Posterior vena cava (tissue), 2 donors: ENCODE measurements at regions not wholly inside any gene's neighbourhood (a gene's known extent, or its start where the extent isn't known, plus 50 kb on each side); places are given as distances from the start of the nearest gene placed in this dataset.

Experiments used
- DNase-seq: peaks from one replicate; pipeline ENCODE4 v3.0.0-alpha.2; 2020; ENCODE audit warnings: low spot score
- intact Hi-C, 2 donors: fragments of 100-400 bp; cut with DNase I; formaldehyde crosslinking; loops; one replicate each; pipeline versions ENCODE4 v1.14.1 to v1.14.2; 2022 to 2023
- donor health status: DM: yes; HTN: yes; CAD: no.
- donor health status: DM: yes; HTN: yes; CAD: no.

- no peak for DNase-seq
- intact Hi-C loops = no loop called here
Measured at GRCh38 chr17:55829995-55830612, 79.3 kb downstream of the PCTP start.

GRCh38 chr17:55830699-55831471, 80.0 kb downstream of the PCTP start:
- intact Hi-C loops = no loop called here
- DNase-seq = no peak

DNA sequence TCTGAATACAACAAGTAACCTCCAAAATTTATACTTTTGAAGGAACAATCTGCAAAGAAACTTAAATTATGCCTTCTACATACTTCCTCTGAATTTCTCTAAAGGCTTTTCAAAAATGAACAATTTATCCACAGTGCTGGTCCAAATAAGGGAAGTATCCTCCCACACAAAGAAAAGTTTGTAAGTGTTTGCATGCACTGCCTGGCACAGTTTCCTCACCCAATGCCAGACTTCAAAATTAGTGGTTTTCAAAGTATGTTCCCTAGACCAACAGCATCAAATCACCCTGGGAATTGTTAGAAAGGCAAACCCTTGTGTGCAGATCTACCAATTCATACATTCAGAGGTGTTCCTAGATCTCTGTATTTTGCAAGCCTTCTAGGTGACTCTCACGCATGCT, 82.5 kb downstream of the PCTP start:
- DNase-seq = no peak
- intact Hi-C loops = no loop called here

DNA sequence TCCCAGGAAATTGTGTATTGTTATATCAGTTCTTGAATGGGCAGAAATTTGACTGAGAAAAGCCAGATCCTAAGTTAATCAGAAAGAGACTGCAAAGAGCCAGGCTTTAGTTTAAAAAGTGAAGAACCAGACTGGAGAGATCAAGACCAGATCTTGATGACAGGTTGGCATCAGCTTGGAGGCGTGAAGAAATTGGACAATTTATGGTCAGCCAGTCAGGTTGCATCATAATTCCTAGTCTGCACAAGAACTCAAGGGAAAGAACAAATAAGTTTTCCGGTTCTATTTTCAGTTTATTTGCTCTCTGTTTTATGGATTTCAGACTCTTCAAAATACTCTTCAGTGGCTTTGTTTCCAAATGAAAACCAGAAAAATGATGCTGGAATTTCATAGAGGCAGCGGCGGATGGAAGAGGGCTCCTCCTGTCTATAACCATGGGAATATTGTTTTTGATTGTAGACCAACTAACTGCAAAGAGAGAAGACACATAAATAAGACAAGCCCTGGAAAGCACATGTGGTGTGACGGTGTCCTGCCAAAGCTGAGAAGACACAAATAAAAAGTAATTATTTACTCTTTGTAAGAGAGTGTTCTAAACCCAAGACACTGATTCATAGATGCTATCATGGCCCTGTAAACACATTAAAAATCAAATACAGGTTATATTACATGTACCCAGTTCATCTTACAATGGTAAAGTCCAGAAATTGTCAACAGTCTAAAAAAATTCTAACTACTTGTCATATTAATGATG, 91.7 kb downstream of the PCTP start:
- intact Hi-C loops = no loop called here

GRCh38 chr17:55843785-55844184, 92.9 kb downstream of the PCTP start:
- DNase-seq = no peak
- intact Hi-C loops = no loop called here

More for the DNA sequence above, 91.7 kb downstream of the PCTP start:
- no peak for DNase-seq

DNA sequence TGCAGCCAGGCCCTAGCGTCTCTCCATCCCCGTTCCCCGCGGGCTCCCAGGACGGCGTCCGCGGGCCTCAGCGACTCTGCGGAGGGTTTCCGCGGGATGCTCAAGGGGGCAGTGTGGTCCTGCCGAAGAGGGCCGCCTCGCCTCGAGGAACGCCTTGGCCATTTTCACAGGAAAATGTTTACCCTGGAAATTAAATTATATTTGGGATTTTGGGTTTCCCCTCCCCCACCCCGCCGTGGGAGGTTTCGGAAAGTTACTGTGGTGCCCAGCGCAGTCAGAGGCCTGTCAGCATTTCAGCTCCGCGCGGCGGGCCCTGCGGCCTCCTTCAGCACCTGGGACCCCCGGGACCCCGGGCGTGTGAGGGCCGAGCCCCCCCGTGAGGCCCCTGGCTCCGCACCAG, 94.5 kb downstream of the PCTP start:
- DNase-seq = peak; percentile 89
- intact Hi-C loops = no loop called here

DNA sequence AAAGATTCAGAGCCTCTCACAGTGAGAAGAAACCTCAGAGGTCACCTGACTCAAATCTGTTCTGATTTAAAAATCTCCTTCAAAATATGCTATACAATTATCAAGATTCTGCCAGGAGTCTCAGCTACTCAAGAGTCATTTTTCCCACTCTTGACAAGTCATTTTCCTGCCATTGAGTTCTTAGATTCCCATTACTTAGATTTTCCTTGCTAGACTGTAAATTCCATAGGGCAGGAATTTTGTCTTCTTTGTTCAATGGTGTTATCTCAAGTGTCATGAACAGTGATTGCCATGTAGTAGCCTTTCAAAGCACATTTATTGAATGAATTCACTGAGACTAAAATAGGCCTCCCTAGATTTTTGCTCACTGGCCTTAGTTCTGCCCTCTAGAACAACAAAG, 95.9 kb downstream of the PCTP start:
- intact Hi-C loops = no loop called here

GRCh38 chr17:55852734-55853133, 101.9 kb downstream of the PCTP start:
- no peak for DNase-seq
- intact Hi-C loops = no loop called here

More for the DNA sequence above, 95.9 kb downstream of the PCTP start:
- DNase-seq = no peak

DNA sequence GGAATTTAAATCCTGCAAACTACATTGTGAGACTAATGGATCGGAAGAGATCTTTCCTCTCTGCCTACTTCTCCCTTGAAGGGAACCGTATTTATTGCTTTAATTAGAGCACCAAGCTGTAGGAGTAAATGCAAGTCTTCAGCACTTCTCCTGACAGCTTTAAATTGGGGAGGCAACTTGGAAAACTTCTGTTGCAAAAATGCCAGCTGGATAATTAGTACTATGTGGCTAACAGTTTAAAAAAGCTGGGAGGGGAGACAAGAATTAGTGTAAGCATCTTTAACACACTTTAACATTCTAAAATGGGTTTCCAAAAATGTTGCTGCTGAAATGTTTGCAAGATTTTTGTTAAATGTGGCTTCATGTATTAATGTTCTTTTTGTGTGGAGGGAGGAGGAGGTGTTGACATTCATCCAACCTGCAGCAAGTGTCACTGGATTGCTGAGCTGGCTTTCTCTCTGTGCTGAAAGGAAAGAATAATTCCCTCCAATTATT, 108.5 kb downstream of the PCTP start:
- intact Hi-C loops = no loop called here
- no peak for DNase-seq

- DNase-seq = no peak
- intact Hi-C loops = no loop called here
Measured at GRCh38 chr17:55865072-55865762, 114.4 kb downstream of the PCTP start.

DNA sequence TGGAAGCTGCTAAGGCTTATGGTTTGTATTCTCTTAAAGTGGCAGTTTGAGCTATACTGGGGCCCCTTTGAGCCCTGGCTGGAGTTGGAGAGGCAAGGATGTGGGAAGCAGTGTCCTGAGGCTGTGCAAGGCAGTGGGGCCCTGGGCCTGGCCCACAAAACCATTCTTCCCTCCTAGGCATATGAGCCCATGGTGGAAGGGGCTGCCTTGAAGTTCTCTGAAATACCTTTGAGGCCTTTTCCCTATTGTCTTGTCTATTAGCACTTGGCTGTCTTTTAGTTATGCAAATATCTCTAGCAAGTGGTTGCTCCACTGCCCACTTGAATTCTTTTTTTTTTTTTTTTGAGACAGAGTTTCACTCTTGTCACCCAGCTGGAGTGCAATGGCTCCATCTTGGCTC, 119.2 kb downstream of the PCTP start:
- no peak for DNase-seq
- intact Hi-C loops = no loop called here

DNA sequence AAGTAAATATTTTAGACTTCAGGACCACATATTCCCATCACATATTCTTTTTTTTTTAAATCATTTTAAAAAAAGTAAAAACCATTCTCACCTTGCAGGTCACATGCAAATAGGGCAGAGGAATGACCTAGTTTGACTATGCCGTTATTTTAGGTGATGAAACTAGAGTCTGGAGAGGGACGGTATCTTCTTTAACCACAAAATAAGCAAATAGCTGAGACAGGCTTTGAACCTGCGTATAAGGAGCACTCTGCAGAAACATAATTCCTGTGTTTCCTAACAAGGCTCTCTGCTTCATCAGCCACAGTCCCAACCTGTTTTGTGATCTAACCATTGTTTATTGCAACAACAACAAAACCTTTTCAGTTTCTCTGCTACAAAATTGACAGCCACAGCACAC, 121.5 kb downstream of the PCTP start:
- intact Hi-C loops = no loop called here
- no peak for DNase-seq

DNA sequence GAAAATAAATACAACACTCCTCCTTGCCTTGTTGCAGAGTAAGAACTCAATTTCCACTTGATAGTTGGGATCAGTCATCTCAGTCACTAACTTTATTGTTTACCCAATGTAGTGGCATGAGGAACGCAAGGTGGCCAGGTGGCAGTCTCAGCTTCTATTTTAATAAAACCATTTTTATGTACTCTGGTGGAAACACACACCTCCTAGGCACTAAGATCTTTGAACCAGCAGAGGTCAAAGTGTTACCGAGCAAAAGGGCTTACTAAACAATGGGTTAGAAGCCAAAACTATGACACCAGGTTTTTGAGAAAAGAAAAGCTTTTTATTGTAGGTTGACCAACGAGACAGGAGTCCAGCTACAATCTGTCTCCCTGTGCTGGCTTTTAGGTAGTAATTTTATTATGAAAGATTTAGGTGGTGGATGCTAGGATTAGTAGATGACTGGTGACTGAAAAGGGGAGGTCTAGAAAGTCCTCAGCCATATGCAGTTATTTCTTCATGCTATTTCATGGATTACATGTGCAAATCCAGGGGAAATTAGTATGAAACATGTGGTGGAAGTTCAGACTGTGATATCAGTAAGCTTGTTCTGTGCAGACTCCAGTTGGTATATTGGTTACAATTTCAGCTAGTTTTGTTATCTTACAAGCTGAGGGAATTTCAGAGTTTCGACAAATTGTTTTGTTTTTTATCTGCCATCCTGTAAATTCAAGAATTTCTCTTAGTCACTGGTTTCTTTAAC, 122.3 kb downstream of the PCTP start:
- intact Hi-C loops = no loop called here
- DNase-seq = no peak

- intact Hi-C loops = no loop called here
- DNase-seq = no peak
Measured at GRCh38 chr17:55883149-55883548, 132.3 kb downstream of the PCTP start.

GRCh38 chr17:55887531-55887930, 136.7 kb downstream of the PCTP start:
- no peak for DNase-seq
- intact Hi-C loops = no loop called here

DNA sequence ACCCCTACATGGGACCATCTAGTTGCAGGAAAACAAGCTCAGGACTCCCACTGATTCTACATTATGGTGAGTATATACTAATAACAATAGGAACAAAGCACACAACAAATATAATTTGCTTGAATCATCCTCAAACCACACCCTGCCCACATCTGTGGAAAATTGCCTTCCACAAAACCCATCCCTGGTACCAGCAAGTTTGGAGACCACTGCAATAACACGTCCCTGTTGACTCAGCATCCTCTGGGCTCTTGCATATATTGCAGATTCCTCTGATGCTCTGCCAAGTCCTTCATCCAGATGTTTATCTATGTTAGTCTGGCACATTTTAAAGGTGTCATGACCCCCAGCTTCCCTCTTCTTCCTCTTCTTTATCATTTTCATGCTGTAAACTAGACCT, 138.4 kb downstream of the PCTP start:
- intact Hi-C loops = no loop called here
- DNase-seq = no peak

GRCh38 chr17:55895112-55895759, 144.4 kb downstream of the PCTP start:
- peak; percentile 78 for DNase-seq
- intact Hi-C loops = no loop called here

- peak; percentile 89 for DNase-seq
Measured at GRCh38 chr17:55897301-55897700, 146.4 kb downstream of the PCTP start.

GRCh38 chr17:55898195-55898594, 147.3 kb downstream of the PCTP start:
- intact Hi-C loops = no loop called here
- DNase-seq = no peak

More at GRCh38 chr17:55897301-55897700, 146.4 kb downstream of the PCTP start:
- intact Hi-C loops = no loop called here
